ENCODE measurements at regions not wholly inside any gene's neighbourhood (a gene's known extent, or its start where the extent isn't known, plus 50 kb on each side); places are given as distances from the start of the nearest gene placed in this dataset.

- TF ChIP-seq CTCF (IDR thresholded peaks at IDR 0.05 in 8 of 11, conservative IDR thresholded peaks at IDR 0.05 in 3 of 11) (no peak), POLR2AphosphoS5 (IDR thresholded peaks at IDR 0.05) (no peak)
Observed at GRCh38 chr6:21738180-21739094, 144.9 kb downstream of the SOX4 start.
